Stimulated activated CD8-positive, alpha-beta memory T cell treated with anti-CD3 and anti-CD28 coated beads, Interleukin-4, amount 100 ng/mL, for 24 hours (primary cell): ENCODE measurements at regions not wholly inside any gene's neighbourhood (a gene's known extent, or its start where the extent isn't known, plus 50 kb on each side); places are given as distances from the start of the nearest gene placed in this dataset.

ENCODE experiments used
- DNase-seq: peaks from one replicate; pipeline ENCODE4 v3.0.0-alpha.2; 2020; ENCODE audit warnings: low read depth

DNA sequence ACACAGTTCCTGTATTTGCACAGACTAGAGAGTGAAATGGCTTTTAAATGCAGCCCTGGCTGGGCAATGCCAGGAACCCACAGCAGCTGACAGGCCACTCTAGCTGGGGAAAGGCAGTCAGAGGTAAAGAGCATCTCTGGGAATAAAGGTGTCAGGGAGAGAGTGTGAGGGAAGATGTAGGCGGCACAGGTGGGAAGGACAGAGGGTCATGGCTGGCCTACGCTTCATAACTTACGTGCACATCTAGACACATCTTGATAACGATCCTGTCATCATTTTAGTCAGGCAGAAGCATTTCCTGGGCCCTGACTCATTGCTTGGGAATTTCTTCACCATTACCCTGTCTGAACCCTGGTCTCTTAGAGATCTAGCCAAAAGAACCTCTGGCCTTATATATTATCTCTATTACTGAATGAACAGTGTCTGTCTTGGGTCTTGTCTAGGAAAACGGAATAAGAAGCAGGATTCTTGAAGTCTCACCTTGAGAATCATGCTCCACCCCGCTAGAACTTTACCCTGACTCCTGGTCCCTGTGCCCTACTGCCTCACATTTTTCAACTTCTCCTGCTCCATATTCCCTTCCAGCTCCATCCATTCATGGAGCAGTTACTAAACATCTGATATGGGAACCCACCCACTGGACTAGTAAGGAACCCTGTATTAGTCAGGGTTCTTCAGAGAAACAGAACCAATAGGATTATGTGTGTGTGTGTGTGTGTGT, 106.4 kb upstream of the ELL2 start:
- no peak for DNase-seq

DNA sequence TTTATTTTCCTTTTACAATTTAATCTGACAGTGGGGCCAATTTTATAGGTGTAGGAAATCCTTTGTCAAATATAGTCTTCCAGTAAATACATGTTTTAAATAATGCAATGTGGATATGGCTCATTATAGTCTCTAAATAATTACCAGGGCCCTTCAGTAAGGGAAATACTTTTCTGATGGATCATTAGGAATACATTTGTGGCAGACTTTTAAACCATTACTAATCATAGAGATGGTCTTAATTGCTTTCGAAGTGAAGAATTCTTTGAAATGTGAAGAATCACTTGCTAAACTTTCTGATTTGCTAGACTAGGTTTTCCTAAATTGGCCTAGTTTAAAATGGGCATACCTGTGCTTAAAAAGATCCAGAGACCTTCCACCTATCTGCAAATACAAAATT, 105.6 kb upstream of the ELL2 start:
- no peak for DNase-seq

DNA sequence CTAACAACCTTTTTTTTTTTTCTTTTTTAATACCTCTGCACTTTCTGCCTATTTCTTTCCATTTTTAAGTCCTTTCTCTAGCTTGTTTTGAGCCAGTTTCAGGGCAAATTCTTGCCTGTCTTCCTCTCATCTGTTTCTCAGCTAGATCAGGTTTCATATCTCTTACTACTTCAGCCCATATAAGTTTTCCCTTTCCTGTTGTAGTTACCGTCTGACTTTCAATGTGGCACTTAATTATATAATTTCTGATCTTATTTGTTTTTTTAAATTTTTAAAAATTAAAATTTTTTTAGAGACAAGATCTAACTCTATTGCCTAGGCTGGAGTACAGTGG, 104.7 kb upstream of the ELL2 start:
- DNase-seq = no peak

DNA sequence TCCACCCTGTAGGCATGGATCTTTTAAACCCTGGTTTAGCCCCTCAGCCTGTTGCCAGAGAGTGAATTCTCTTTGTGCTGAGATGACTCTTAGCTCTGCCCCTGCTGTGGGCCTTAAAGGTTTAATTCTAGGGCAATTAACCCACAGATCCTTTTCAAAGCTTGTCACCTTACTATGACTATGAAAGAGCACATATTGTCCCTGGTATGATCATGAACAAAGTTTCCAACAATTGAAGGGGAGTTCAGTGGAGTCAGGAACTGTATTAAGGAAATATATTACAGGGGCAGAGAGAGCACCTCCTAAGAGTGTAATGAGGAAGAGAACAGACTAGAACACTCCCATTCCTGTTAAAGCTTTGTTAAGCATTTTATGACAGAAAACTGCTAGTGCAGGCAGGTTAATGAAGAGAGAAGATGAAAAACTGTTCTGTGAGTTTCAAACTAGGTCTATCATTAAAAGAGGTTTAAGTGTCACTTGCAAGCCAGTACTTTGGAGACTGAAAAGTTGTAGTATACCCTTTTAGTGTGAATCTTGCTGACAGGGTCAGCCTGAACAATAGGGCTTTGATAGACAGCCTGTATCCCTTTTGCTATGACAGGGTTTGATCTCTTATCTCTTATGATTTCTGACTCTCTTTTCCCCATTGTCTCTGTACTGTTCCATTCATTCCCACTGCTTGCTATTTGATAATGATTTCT, 104.2 kb upstream of the ELL2 start:
- no peak for DNase-seq

DNA sequence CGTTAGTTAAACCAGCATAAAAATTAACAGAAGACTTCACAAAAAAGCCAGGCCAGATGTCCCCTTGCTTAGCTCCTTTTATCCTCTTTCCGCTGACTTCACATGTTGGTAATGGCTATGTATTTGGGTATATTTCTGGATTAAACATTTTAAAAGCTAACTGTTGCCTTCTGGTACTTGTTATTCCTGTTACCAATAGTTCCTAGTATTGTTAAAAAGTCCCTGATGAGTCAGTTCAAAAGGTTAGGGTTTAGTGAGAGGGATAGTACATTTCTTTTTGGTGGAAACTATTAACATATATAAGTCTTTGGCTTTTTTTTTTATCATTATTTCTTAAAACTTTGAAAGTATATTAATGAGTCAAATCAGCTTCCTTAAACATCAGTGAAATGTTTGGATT, 103.2 kb upstream of the ELL2 start:
- DNase-seq = no peak

DNA sequence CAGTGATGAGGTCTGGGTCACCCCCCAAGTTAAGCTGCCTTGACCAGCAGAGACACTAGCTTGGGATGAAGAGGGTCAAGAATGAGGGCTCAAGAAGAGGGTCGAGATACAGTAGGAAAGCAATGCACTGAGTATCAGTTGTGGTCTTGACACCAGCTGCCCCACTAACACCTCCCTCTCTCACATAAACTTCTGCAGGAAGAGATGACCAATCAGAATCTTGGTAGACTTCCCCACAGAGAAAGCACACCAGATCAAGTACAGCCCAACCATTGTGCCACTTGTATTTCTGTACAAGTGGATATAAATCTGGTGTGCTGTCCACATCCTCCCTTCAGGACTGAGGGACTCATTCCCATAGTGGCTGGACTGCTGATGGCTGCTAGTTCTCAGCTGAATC, 101.2 kb upstream of the ELL2 start:
- DNase-seq = no peak

DNA sequence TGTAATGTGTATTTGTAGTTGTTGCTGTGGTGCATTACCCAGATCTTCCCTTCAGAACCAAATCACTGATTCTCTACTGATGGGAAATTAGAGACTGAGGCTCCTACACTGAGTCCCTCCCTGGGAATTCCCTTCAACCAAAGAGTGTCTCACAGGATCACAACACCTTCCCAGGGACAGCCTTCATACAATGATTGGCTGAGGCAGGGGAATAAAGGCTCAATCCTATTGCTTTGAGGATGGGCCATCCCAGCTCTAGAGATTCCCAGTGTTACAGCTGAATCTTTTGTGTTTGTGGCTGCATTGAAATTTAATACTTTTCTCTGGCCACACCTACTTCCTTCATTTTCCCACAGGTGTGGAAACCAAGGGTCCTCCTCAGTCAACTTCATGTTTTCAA, 96.4 kb upstream of the ELL2 start:
- no peak for DNase-seq

DNA sequence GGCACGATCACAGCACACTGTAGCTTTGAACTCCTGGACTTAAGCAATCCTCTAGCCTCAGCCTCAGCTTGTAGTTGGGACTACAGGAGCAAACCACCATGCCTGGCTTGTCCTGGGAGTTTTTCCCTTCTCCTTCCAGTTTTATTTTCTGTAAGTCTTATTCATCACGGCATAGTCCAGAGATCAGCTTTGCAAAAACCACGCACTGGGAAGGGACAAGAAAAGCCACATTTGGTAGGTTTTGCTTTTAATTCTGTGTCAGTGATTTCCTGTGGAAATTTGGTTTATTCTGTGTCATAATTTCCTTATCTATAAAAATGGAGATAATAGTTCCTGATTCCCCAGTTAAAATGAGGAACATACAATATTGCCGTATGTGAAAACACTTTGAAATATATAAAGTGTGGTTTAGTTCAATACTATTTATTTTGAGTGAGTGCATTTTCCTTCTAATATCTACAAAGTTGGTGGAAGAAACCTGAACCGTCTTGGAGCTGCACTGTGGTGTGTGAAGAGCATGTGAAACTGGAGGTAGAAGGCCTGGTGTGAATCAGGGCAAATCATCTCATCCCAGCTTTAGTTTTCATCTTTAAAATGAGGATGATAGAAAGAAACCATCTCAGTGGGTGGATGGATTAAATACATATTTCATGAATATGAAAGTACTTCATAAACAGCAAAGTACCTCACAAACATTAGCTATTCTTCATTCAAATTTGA, 92.8 kb upstream of the ELL2 start:
- DNase-seq = no peak

DNA sequence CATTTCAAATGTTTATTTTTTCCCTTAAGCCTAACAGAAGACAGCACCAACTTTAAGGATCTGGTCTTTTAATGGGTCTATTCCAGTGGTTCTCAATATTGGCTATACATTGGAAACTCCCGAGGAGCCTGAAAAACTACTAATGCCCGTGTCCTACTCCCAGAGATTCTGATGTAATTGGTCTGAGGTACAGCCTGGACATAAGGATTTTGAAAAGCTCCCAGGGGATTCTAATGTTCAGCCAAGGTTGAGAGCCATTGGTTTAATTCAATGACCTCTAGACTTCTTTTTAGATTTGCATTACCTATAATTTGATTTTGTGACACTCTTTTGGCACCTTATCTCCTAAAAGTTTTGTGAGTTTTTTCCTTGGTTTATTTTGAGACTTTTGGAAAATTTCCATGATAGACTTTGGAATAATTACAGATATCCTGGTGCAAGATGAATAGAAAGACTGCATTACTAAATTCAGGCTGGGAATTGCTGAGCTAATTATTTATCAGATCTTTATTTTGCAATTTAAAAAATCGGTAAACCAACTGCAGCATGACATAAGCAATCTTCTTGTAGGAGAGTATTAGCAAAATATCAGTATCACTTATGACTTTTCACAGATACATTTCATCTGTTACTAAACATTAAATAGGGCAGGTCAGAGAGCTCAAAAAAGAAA, 91.5 kb upstream of the ELL2 start:
- no peak for DNase-seq

DNA sequence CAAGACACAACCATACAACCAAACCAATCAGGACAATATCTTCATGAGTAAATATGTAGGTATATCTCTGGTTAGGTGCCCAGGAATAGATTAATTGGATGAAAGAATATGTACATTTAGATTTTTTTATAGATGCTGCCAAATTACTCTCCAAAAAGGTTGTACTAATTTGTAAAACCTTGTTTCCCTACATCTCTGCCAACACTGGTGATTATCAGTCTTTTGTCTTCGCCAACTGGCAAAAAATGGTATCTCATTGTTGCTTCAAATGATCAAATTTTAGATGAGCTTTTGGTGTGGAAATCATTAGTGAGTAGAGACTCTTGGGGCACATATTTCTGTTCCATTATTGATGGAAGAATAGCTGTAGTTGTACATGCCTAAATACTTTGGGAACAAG, 90.7 kb upstream of the ELL2 start:
- no peak for DNase-seq

DNA sequence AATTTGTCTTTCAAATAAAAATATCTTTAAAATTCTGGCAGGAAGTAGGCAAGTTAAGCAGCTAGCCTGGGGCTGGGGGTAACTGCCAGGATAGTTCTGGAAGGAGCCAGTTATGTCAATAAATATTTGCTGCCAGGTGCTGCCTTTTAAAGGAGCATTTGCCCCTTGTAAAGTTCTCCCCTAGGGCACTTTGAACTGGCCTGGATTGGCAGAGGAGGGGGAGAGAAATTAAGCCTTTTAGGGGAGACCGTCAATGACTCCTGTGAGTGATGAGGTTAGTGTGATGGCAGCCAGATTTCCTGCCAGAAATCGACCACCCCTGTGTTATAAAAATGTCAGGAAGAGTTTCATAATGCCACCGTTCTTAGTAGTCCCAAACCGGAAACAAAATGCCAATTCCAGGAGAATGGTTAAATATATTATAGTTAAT, 89.8 kb upstream of the ELL2 start:
- DNase-seq = no peak

DNA sequence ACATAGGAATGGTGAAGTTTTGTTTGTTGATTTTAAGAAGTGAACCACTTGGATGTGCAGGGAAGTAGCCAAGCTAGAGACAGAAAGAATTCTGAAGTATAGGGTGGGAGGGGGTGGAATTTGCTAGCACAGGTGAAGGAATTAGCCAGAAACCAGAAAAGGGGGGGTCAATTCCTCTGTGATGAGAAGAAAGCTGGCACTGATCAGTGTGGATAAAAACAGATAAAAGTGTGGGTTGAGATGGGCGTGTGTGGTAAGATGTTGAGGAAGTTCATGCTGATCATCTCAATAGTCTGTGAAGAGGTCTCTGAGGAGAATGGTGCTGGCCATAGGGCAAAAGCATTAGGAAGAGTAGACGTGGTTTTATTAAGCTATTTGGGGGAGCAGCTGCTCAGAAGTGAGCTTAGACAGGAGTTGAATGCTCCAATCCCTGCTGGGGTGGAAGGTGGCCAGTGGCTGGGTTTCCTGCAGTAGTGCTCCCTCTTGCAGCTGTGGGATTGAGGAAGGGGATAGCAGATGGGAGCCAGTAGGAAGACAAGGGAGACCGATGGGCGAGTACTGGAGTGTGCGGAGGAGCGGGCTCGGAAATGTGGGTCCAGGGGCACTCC, 88.7 kb upstream of the ELL2 start:
- DNase-seq = no peak

DNA sequence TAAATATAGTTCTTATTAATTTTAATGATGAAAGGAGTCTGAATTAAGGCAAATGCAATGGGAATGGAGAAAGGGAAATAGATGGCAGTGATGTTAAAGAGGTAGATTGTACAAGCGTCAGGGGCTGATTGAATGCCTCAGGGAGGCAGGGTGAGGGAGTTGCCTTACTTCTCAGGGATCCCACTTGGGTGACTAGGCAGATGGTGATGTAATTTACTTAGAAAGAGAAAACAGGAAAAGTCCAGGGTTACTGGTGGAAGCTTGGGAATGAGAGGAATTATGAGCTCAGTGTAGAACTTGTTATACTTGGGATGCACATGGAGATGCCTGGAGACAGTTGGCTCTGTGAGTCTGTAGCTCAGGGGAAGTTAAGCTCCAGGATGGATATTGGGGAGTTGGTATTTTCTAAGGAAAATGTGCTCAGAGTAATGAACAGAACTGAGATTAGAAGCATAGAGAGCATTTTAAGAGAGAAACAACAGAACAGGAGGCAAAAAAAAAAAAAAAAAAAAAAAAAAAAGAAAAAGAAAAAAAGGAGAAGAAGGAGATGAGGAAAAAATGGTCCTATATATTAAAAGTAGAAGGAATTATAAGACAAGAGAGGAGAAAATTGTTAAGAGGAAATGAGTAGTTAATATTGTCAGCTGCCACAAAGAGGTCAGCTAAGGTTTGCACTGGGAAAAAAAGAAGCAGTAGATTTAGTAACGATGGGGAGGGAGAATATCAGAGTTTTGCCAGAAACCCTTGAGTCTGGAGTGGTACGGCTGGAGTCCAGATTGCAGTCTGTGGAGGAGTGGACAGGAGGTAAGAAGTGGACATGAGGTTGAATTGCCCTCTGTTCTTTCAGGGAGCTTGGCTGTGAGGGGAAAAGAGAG, 88.0 kb upstream of the ELL2 start:
- DNase-seq = no peak

DNA sequence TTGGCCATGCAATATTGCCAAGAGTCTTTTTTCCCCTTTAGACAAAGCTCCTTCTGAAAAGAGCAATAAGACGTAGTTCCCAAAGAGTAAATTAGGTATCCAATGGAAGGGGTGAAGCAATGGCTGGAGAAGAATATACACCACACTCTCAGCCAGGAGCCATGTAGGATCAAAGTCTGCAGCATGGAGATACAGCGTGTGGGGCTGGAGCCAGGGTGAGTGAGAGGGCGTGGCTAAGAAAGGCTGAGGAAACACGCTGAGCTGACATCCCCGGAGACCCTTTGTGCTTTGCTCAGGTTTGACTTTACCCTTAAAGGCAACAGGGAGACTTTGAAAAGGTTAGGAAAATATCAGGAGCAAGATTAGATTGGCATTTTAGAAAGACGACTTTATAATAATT, 87.1 kb upstream of the ELL2 start:
- no peak for DNase-seq

DNA sequence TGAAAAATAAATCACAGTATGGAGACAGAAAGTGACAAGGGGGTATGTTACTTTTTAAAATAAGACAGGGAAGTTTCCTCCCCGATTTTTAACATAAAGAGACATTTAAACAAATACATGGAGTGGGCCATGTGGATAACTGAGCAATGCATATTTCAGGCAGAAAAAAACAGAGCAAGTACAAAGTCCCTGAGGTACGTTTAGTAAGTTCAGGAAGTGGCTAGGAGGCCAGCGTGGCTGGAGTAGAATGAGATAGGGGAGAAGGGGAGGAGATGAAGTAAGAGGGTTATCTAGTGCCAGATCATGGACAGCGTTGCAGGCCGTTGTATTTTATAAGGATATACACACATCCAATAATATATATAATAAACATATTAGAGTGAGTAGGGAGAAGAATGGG, 84.2 kb upstream of the ELL2 start:
- no peak for DNase-seq

DNA sequence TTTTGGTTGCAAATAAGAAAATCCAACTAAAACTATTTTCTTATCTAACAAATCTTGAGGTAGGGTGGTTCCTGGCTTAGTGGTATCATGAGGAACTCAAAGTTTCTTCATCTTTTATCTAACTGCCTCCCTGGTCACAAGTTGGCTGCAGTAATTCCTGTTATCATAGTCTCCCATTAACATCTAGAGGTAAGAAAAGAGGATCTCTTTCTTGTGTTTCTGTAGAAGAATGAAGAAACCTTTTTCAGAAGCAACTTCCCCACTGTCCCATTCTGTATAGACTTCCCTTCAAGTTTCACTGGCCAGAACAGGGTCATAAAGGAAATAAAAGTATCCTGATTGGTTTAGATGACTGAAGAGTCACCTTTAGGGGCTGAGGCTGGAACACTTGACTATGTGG, 81.8 kb upstream of the ELL2 start:
- DNase-seq = no peak

DNA sequence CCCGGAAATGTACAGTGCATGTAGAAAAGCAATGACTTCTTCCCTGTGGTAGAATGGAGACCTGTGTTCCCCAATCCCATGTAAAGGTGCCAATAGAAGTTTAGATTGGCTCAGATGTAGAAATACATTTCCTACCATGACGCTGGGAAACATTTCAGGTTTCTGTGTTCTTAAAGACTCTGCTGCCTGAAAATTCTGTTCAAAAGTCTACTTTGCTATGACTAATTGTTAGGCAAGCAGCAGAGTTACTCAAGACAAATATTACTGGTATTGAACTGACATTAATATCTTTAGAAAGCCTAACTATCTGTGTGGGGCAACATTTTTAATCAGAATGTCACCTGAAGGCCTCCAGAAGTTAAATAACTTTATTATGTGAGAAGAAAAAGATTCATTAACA, 75.5 kb upstream of the ELL2 start:
- DNase-seq = no peak

DNA sequence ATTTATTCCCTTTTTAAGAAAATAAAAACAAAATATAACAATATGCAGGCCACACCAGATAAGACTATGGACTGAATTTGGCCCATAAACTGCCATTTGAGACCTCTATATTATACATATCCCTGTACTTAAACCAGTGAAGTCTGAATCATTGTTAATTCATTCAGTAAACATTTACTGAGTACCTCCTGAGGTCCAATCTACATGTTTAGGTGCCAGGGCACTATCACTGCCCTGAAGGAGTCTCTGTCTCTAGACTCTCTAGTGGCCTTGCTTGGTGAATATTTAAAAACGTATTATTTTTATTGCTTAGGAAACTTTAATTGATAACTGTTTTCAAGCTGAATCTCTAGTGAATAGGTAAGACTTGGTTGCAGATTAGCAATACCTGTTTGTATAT, 74.7 kb upstream of the ELL2 start:
- DNase-seq = no peak

DNA sequence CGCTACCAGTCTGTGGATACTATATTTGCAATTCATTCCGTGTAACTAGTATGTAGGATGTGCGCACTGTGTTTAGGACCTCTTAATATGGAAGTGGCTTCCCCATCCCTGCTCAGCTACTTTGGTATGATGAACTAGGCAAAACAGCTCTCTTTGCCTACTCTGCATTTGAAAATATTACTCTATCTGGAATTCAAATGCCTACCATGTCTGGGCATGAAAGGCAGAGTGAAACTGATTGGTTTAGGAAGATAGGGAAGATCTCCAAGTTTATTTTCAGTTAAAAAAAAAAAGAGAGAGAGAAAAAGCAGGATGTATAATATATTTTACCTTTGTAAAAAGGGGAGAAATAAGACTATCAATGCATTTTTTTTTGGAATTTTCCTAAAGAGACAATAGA, 74.1 kb upstream of the ELL2 start:
- no peak for DNase-seq

DNA sequence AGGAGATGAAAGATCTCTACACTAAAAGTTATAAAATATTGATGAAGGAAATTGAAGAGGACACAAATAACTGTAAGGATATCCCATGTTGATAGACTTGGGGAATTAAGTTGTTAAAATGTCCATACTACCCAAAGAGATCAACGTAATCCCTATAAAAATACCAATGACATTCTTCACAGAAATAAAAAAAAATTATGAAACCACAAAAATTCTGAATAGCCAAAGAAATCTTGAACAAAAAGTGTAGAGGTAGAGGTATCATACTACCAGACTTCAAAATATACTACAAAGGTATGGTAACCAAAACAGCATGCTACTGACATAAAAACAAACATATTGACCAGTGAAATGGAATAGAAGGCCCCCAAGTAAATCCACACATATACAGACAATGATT, 71.5 kb upstream of the ELL2 start:
- no peak for DNase-seq

DNA sequence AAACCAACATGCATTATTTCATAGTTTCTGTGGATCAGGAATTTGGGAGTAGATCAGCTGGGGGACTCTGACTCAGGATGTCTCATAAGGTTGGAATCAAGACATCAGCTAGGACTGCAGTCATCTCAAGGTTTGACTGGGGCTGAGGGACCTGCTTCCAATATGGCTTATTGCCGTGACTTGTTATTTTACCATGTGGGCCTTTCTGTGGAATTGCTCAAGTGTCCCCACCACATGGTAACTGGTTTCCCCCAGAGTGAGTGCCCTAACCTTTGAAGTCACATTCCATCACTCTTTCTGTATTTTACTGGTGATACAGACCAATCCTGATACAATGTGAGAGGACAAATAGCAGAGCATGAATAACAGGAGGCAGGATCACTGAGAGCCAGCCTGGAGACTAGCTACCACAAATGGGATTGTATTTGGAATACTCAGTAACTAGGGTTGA, 70.2 kb upstream of the ELL2 start:
- no peak for DNase-seq
